ENCODE measurements at regions not wholly inside any gene's neighbourhood (a gene's known extent, or its start where the extent isn't known, plus 50 kb on each side); places are given as distances from the start of the nearest gene placed in this dataset.
A peak's percentile ranks its signal among the peaks of the same experiment; 100 is the strongest.
"Not testable (repeated sequence)": the region's sequence is repeated elsewhere in the genome, so short reads cannot be mapped to it uniquely, and the experiment has no call there.

GRCh38 chr17:72188801-72189200 lies 68.0 kb downstream of the SOX9 start:
- Histone ChIP-seq H3K9me3 (ENCODE audit: control insufficient read depth, low read length) (no peaks in the 10 kb centered on the region), H3K4me1 (ENCODE audit: control insufficient read depth in 1 of 2, insufficient read depth in 2 of 2, low read length in 2 of 2) (no peaks in the 10 kb centered on the region), H3K36me3 (ENCODE audit: control insufficient read depth in 1 of 2, insufficient read depth in 2 of 2, low read length in 1 of 2) (no peaks in the 10 kb centered on the region), H3K4me3 (ENCODE audit: low read length in 2 of 2) (no peak overlapping the region), H3K27ac (ENCODE audit: low read depth in 1 of 2, low read length in 2 of 2) (no peak overlapping the region), H3K27me3 (ENCODE audit: control insufficient read depth in 1 of 2, insufficient read depth in 2 of 2, low read length in 1 of 2) (no peaks in the 10 kb centered on the region)
- WGBS, 2 donors = 93 to 97% methylated on average over 2 of the region's 2 CpGs
- intact Hi-C loops (cut with DNase I) = no loop called here
- ATAC-seq (ENCODE audit: low FRiP score) = no peak
- no peak for DNase-seq

GRCh38 chr17:72189768-72190593 lies 69.2 kb downstream of the SOX9 start:
- WGBS, 2 donors = 76 to 77% methylated on average over 5 of the region's 5 CpGs
- Histone ChIP-seq H3K4me1 (ENCODE audit: control insufficient read depth in 1 of 2, insufficient read depth in 2 of 2, low read length in 2 of 2) (no peaks in the 10 kb centered on the region), H3K27me3 (ENCODE audit: control insufficient read depth in 1 of 2, insufficient read depth in 2 of 2, low read length in 1 of 2) (no peaks in the 10 kb centered on the region), H3K4me3 (ENCODE audit: low read length in 2 of 2) (no peak overlapping the region), H3K36me3 (ENCODE audit: control insufficient read depth in 1 of 2, insufficient read depth in 2 of 2, low read length in 1 of 2) (no peaks in the 10 kb centered on the region), H3K27ac (ENCODE audit: low read depth in 1 of 2, low read length in 2 of 2) (no peak overlapping the region), H3K9me3 (ENCODE audit: control insufficient read depth, low read length) (no peaks in the 10 kb centered on the region)
- ATAC-seq (ENCODE audit: low FRiP score) (no peak), DNase-seq (no peak)
- intact Hi-C loops (cut with DNase I) = no loop called here

- no peaks in the 10 kb centered on the region for H3K4me1 ChIP-seq (ENCODE audit: control insufficient read depth in 1 of 2, insufficient read depth in 2 of 2, low read length in 2 of 2)
- WGBS, 2 donors = 84% methylated on average over 5 of the region's 5 CpGs
- H3K36me3 ChIP-seq (ENCODE audit: control insufficient read depth in 1 of 2, insufficient read depth in 2 of 2, low read length in 1 of 2) = no peaks in the 10 kb centered on the region
- no peaks in the 10 kb centered on the region for H3K9me3 ChIP-seq (ENCODE audit: control insufficient read depth, low read length)
- peak; percentile 15 for ATAC-seq (ENCODE audit: low FRiP score)
- no peak for DNase-seq
- no peaks in the 10 kb centered on the region for H3K27me3 ChIP-seq (ENCODE audit: control insufficient read depth in 1 of 2, insufficient read depth in 2 of 2, low read length in 1 of 2)
- no peak overlapping the region for H3K27ac ChIP-seq (ENCODE audit: low read depth in 1 of 2, low read length in 2 of 2)
- H3K4me3 ChIP-seq (ENCODE audit: low read length in 2 of 2) = no peak overlapping the region
- intact Hi-C loops (cut with DNase I) = no loop called here
Measured at GRCh38 chr17:72191356-72191755, 70.5 kb downstream of the SOX9 start.

- ATAC-seq (ENCODE audit: low FRiP score) (peak; percentile 83), DNase-seq (peak in 1 of 2 donors; percentile 57)
- Histone ChIP-seq H3K36me3 (ENCODE audit: control insufficient read depth in 1 of 2, insufficient read depth in 2 of 2, low read length in 1 of 2) (no peaks in the 10 kb centered on the region), H3K9me3 (ENCODE audit: control insufficient read depth, low read length) (no peaks in the 10 kb centered on the region), H3K27ac (ENCODE audit: low read depth in 1 of 2, low read length in 2 of 2) (no peak overlapping the region), H3K4me1 (ENCODE audit: control insufficient read depth in 1 of 2, insufficient read depth in 2 of 2, low read length in 2 of 2) (no peaks in the 10 kb centered on the region), H3K27me3 (ENCODE audit: control insufficient read depth in 1 of 2, insufficient read depth in 2 of 2, low read length in 1 of 2) (no peaks in the 10 kb centered on the region), H3K4me3 (ENCODE audit: low read length in 2 of 2) (no peak overlapping the region)
- intact Hi-C loops (cut with DNase I) = no loop called here
- WGBS, 2 donors = 18 to 22% methylated on average over 11 of the region's 11 CpGs
Measured at GRCh38 chr17:72191921-72192799, 71.3 kb downstream of the SOX9 start.

- DNase-seq (no peak), ATAC-seq (ENCODE audit: low FRiP score) (peak; percentile 24)
- H3K4me3 ChIP-seq (ENCODE audit: low read length in 2 of 2) = no peak overlapping the region
- H3K4me1 ChIP-seq (ENCODE audit: control insufficient read depth in 1 of 2, insufficient read depth in 2 of 2, low read length in 2 of 2) = no peaks in the 10 kb centered on the region
- intact Hi-C loops (cut with DNase I) = no loop called here
- no peaks in the 10 kb centered on the region for H3K36me3 ChIP-seq (ENCODE audit: control insufficient read depth in 1 of 2, insufficient read depth in 2 of 2, low read length in 1 of 2)
- H3K27ac ChIP-seq (ENCODE audit: low read depth in 1 of 2, low read length in 2 of 2) = no peak overlapping the region
- no peaks in the 10 kb centered on the region for H3K9me3 ChIP-seq (ENCODE audit: control insufficient read depth, low read length)
- WGBS, 2 donors = 13 to 16% methylated on average over 4 of the region's 4 CpGs
- no peaks in the 10 kb centered on the region for H3K27me3 ChIP-seq (ENCODE audit: control insufficient read depth in 1 of 2, insufficient read depth in 2 of 2, low read length in 1 of 2)
Measured at GRCh38 chr17:72192800-72193192, 72.0 kb downstream of the SOX9 start.

GRCh38 chr17:72193391-72194106 lies 72.7 kb downstream of the SOX9 start:
- no peak for DNase-seq
- H3K9me3 ChIP-seq (ENCODE audit: control insufficient read depth, low read length) = no peaks in the 10 kb centered on the region
- intact Hi-C loops (cut with DNase I) = no loop called here
- no peaks in the 10 kb centered on the region for H3K4me1 ChIP-seq (ENCODE audit: control insufficient read depth in 1 of 2, insufficient read depth in 2 of 2, low read length in 2 of 2)
- no peak overlapping the region for H3K4me3 ChIP-seq (ENCODE audit: low read length in 2 of 2)
- ATAC-seq (ENCODE audit: low FRiP score) = peak; percentile 52
- H3K36me3 ChIP-seq (ENCODE audit: control insufficient read depth in 1 of 2, insufficient read depth in 2 of 2, low read length in 1 of 2) = no peaks in the 10 kb centered on the region
- H3K27ac ChIP-seq (ENCODE audit: low read depth in 1 of 2, low read length in 2 of 2) = no peak overlapping the region
- WGBS, 2 donors = 52 to 57% methylated on average over 10 of the region's 10 CpGs
- no peaks in the 10 kb centered on the region for H3K27me3 ChIP-seq (ENCODE audit: control insufficient read depth in 1 of 2, insufficient read depth in 2 of 2, low read length in 1 of 2)

- DNase-seq; H3K9me3 ChIP-seq (ENCODE audit: control insufficient read depth, low read length); ATAC-seq (ENCODE audit: low FRiP score); H3K27ac ChIP-seq (ENCODE audit: low read depth in 1 of 2, low read length in 2 of 2); H3K4me3 ChIP-seq (ENCODE audit: low read length in 2 of 2); H3K36me3 ChIP-seq (ENCODE audit: control insufficient read depth in 1 of 2, insufficient read depth in 2 of 2, low read length in 1 of 2); H3K27me3 ChIP-seq (ENCODE audit: control insufficient read depth in 1 of 2, insufficient read depth in 2 of 2, low read length in 1 of 2); H3K4me1 ChIP-seq (ENCODE audit: control insufficient read depth in 1 of 2, insufficient read depth in 2 of 2, low read length in 2 of 2); intact Hi-C loops (cut with DNase I): not testable (repeated sequence)
- 97% methylated on average over 10 of the region's 10 CpGs for WGBS, 2 donors
Measured at GRCh38 chr17:72194107-72194440, 73.3 kb downstream of the SOX9 start.

- ATAC-seq (ENCODE audit: low FRiP score) = no peak
- no peaks in the 10 kb centered on the region for H3K36me3 ChIP-seq (ENCODE audit: control insufficient read depth in 1 of 2, insufficient read depth in 2 of 2, low read length in 1 of 2)
- intact Hi-C loops (cut with DNase I) = no loop called here
- H3K27ac ChIP-seq (ENCODE audit: low read depth in 1 of 2, low read length in 2 of 2) = no peak overlapping the region
- H3K4me1 ChIP-seq (ENCODE audit: control insufficient read depth in 1 of 2, insufficient read depth in 2 of 2, low read length in 2 of 2) = no peaks in the 10 kb centered on the region
- no peak overlapping the region for H3K4me3 ChIP-seq (ENCODE audit: low read length in 2 of 2)
- DNase-seq = no peak
- H3K9me3 ChIP-seq (ENCODE audit: control insufficient read depth, low read length) = no peaks in the 10 kb centered on the region
- no peaks in the 10 kb centered on the region for H3K27me3 ChIP-seq (ENCODE audit: control insufficient read depth in 1 of 2, insufficient read depth in 2 of 2, low read length in 1 of 2)
Measured at GRCh38 chr17:72199256-72199655, 78.4 kb downstream of the SOX9 start.
